Tongue (tissue), 1 donor: ENCODE measurements at regions not wholly inside any gene's neighbourhood (a gene's known extent, or its start where the extent isn't known, plus 50 kb on each side); places are given as distances from the start of the nearest gene placed in this dataset.

Experiments used
- DNase-seq: peaks from one replicate; pipeline ENCODE4 v3.0.0-alpha.2; 2015

- DNase-seq = peak; percentile 41
These were observed 118.0 kb downstream of the RAB11FIP2 start for GRCh38 chr10:117928741-117929140.

- DNase-seq = no peak
These were observed 117.2 kb downstream of the RAB11FIP2 start for GRCh38 chr10:117929327-117930067.

- DNase-seq = no peak
These were observed 115.7 kb downstream of the RAB11FIP2 start for GRCh38 chr10:117931078-117931477.

- DNase-seq = no peak
These were observed 113.7 kb downstream of the RAB11FIP2 start for GRCh38 chr10:117933036-117933435.

GRCh38 chr10:117934477-117934876, 112.3 kb downstream of the RAB11FIP2 start:
- DNase-seq = no peak

GRCh38 chr10:117936141-117936540, 110.6 kb downstream of the RAB11FIP2 start:
- peak; percentile 76 for DNase-seq

GRCh38 chr10:117936566-117936965, 110.2 kb downstream of the RAB11FIP2 start:
- DNase-seq = peak; percentile 69

GRCh38 chr10:117936976-117937375, 109.8 kb downstream of the RAB11FIP2 start:
- no peak for DNase-seq

GRCh38 chr10:117938104-117938503, 108.6 kb downstream of the RAB11FIP2 start:
- DNase-seq = no peak

GRCh38 chr10:117942226-117942625, 104.5 kb downstream of the RAB11FIP2 start:
- peak; percentile 49 for DNase-seq

GRCh38 chr10:117944676-117945447, 101.9 kb downstream of the RAB11FIP2 start:
- DNase-seq = no peak

GRCh38 chr10:117945651-117946050, 101.1 kb downstream of the RAB11FIP2 start:
- no peak for DNase-seq

- DNase-seq = no peak
These were observed 100.1 kb downstream of the RAB11FIP2 start for GRCh38 chr10:117946525-117947070.

GRCh38 chr10:117948493-117948892, 98.2 kb downstream of the RAB11FIP2 start:
- DNase-seq = no peak

- DNase-seq = no peak
These were observed 96.3 kb downstream of the RAB11FIP2 start for GRCh38 chr10:117950408-117950807.
